ENCODE measurements at regions not wholly inside any gene's neighbourhood (a gene's known extent, or its start where the extent isn't known, plus 50 kb on each side); places are given as distances from the start of the nearest gene placed in this dataset.

DNA sequence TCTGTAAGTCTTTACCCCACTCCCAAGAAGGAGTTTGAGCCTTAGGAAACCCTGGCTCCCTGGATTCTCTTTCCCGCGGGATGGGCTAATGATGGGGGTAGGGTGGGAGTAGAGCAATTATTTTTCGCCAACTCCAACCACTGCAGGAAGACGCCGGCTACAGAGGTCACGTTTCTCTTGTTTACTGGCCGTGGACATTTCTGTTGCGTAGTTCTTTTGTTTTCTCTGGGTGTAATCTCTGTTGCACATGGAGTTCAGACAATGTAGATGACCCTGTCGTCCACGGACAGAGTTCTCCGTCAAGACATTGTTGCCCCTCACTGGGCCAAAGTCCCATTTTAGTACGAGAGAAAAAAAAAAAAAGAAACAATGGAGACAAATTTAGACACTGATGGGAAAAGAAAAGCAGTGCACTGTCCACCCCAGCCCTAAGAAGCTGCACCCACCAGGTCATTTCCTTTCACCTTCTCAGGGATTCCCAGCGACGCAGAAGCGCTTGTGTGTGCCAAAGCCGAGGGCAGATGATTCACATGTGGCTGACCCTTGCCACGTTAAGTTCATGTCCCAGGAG, 133.9 kb upstream of the ARGLU1 start:
- H3K9me3 Mint-ChIP-seq, result peaks cover 10% of the 10 kb centered on the region
- intact Hi-C loops (cut with micrococcal nuclease), result no loop called here
- no peak overlapping the region for H3K27ac Mint-ChIP-seq
- no peaks in the 10 kb centered on the region for H3K36me3 Mint-ChIP-seq (ENCODE audit: low read depth)
- H3K27me3 Mint-ChIP-seq, result no peaks in the 10 kb centered on the region
- no peaks in the 10 kb centered on the region for H3K4me1 Mint-ChIP-seq (ENCODE audit: low read depth)
- H3K4me3 Mint-ChIP-seq, result no peak overlapping the region

DNA sequence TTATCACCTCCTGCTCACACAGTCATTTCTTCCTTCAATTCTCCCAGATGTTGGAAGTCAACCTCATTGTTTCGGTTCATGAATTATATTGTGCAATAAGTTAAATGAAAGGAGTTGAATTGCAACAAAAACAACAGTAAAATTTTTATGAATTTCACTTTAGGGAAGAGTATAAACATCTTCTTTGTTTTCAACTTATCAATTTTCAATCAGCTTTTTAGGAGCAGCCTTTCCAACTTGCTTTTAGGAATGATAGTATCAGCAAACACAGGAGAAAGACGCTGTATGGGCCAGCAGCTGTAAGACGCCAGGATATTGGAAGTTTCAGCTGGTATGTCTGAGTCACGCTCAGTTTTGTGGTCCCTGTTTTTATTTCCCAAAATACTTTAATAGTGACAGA, 132.5 kb upstream of the ARGLU1 start:
- Mint-ChIP-seq H3K27ac (no peak overlapping the region), H3K36me3 (ENCODE audit: low read depth) (no peaks in the 10 kb centered on the region), H3K9me3 (peaks cover 10% of the 10 kb centered on the region), H3K4me1 (ENCODE audit: low read depth) (no peaks in the 10 kb centered on the region), H3K4me3 (no peak overlapping the region), H3K27me3 (no peaks in the 10 kb centered on the region)
- intact Hi-C loops (cut with micrococcal nuclease), result no loop called here

DNA sequence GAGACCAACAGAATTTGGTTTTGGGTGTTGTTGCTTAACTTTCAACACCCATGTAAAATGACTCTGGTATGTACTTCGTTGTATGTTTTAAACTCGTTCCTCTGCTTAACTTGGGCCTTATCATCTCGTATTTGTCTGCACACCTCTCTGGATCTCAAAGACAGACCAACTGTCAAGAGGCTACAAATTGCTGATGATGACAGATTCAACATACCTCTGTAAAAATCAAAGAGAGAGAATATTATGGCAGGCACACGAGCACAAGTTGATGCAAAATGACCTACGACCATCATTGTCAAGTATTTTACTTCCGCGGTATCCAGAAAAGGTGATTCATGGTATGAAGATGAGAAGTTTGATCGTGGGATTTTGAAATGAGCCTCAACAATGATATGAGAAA, 132.1 kb upstream of the ARGLU1 start:
- Mint-ChIP-seq H3K36me3 (ENCODE audit: low read depth) (no peaks in the 10 kb centered on the region), H3K9me3 (peaks cover 10% of the 10 kb centered on the region), H3K27me3 (no peaks in the 10 kb centered on the region), H3K4me1 (ENCODE audit: low read depth) (no peaks in the 10 kb centered on the region), H3K4me3 (no peak overlapping the region), H3K27ac (no peak overlapping the region)
- intact Hi-C loops (cut with micrococcal nuclease), result no loop called here

DNA sequence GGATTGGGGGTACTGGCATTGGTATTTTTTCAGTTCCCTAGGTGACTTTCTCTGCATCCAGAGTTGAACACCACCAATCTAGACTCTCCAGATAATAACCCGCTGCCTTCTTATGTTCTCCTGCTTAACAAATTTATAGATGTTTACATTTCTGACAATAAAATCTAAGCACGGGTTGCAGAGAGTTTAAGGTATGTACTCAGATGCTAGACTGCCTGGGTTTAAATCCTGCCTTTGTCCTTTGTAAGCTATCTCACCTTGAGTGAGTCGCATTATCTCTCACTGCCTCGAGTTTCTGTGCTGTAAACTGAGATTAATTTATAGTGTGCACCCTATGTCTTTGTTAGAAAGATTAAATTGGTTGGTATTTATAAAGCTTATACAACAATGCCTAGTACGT, 131.4 kb upstream of the ARGLU1 start:
- H3K9me3 Mint-ChIP-seq, result peaks cover 10% of the 10 kb centered on the region
- intact Hi-C loops (cut with micrococcal nuclease), result no loop called here
- H3K4me1 Mint-ChIP-seq (ENCODE audit: low read depth), result no peaks in the 10 kb centered on the region

DNA sequence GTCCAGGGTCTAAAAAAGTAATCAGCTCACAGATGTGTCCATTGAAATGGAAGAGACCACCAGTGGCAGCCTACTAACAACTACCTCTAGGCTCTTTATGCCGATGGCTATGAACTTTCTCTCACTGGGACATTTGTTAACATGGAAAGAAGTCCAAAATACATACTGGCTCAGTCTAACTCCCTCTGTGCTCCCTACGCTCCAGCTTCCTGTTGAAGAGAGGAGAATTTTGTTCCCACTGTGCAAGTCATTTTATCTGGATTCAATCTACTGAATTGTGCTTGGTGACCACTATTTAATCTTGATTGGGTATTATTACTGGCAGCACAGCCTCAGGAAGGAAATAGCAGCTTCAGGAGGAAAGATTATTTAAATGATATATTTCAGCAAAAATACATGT, 128.8 kb upstream of the ARGLU1 start:
- Mint-ChIP-seq H3K27ac (no peak overlapping the region), H3K27me3 (no peaks in the 10 kb centered on the region), H3K4me3 (no peak overlapping the region), H3K4me1 (ENCODE audit: low read depth) (no peaks in the 10 kb centered on the region), H3K36me3 (ENCODE audit: low read depth) (no peaks in the 10 kb centered on the region), H3K9me3 (no peaks in the 10 kb centered on the region)
- intact Hi-C loops (cut with micrococcal nuclease), result no loop called here

More for the DNA sequence above, 131.4 kb upstream of the ARGLU1 start:
- no peak overlapping the region for H3K4me3 Mint-ChIP-seq
- no peak overlapping the region for H3K27ac Mint-ChIP-seq
- no peaks in the 10 kb centered on the region for H3K36me3 Mint-ChIP-seq (ENCODE audit: low read depth)
- no peaks in the 10 kb centered on the region for H3K27me3 Mint-ChIP-seq

DNA sequence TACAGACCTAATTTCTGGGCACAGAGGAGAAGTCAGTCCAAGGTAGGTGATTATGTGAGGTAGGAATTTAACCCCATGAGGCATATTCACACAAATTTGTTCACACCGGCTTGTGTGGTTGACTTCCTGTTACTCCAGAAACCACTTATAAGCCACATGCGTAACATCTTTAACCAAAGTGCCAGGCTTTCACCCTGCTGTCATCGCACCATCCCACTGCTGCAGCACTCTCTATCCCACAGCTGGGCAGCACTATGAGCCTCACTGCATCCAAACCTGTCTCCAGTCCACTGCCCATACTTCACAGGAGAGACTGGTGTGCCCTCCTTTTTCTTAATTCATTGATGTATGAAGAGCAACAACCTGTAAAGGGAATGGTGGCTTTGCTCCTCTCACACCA, 128.2 kb upstream of the ARGLU1 start:
- Mint-ChIP-seq H3K27ac (no peak overlapping the region), H3K36me3 (ENCODE audit: low read depth) (no peaks in the 10 kb centered on the region), H3K4me3 (no peak overlapping the region), H3K9me3 (no peaks in the 10 kb centered on the region), H3K27me3 (no peaks in the 10 kb centered on the region), H3K4me1 (ENCODE audit: low read depth) (no peaks in the 10 kb centered on the region)
- intact Hi-C loops (cut with micrococcal nuclease), result no loop called here

DNA sequence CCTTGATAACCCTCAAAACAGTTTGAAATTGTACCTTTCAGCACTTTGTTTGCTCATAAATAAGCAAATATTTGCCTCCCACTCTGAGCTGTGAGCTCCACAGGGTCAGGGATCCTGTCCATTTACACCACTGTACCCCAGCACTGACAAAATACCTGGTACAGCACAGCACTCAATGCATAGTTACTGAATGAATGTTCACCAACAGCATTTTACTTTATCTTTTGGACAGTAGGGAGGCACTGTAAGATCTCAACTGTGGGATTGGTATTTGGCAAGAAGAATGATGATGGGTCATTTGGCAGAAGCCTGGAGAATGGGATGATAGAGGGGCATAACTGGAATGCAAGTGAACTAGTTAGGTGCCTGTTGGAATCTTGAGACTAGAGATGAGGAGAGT, 127.2 kb upstream of the ARGLU1 start:
- no peak overlapping the region for H3K27ac Mint-ChIP-seq
- intact Hi-C loops (cut with micrococcal nuclease), result no loop called here

DNA sequence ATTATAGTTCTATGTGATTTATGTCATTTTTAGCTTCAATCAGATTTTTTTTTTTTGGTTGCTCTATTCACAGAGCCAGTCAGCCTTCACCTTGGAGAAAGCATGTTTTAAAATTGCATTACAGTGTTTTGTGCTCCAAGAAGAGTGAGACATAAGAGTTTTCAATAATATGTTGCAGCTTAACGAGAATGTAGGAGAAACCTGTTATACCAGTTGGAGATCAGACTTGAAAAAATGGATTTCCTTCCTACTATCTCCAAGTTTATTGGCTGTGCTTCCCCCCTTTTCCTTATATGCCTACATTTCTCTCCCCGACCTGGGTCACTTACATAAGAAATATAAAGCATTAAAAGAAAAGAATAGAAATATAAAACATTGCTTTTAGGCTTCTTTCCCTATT, 123.9 kb upstream of the ARGLU1 start:
- no peaks in the 10 kb centered on the region for H3K4me1 Mint-ChIP-seq (ENCODE audit: low read depth)
- no peaks in the 10 kb centered on the region for H3K36me3 Mint-ChIP-seq (ENCODE audit: low read depth)
- H3K4me3 Mint-ChIP-seq, result no peak overlapping the region
- H3K27ac Mint-ChIP-seq, result no peak overlapping the region
- H3K27me3 Mint-ChIP-seq, result no peaks in the 10 kb centered on the region
- H3K9me3 Mint-ChIP-seq, result no peaks in the 10 kb centered on the region
- intact Hi-C loops (cut with micrococcal nuclease), result no loop called here

More for the DNA sequence above, 127.2 kb upstream of the ARGLU1 start:
- H3K27me3 Mint-ChIP-seq, result no peaks in the 10 kb centered on the region
- no peaks in the 10 kb centered on the region for H3K36me3 Mint-ChIP-seq (ENCODE audit: low read depth)
- no peaks in the 10 kb centered on the region for H3K9me3 Mint-ChIP-seq
- no peaks in the 10 kb centered on the region for H3K4me1 Mint-ChIP-seq (ENCODE audit: low read depth)
- no peak overlapping the region for H3K4me3 Mint-ChIP-seq

DNA sequence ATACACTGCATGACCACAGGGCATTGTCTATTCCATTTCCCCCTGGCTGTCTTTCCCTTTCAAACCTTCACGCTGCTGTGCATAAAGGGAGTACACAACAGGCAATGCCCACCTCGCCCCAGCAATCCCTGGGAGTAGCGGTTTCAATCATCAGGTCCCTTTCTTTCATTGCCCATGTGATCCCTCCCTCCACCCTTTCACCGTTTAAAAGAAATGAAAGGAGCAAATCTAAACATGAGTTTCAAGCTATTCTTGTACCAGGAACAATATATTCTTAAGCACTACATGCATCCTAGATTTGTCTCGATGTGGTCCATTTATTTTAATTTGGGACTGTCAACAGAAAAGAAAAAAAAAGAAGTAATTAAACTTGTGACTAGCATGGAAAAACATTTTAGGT, 123.4 kb upstream of the ARGLU1 start:
- intact Hi-C loops (cut with micrococcal nuclease), result no loop called here

DNA sequence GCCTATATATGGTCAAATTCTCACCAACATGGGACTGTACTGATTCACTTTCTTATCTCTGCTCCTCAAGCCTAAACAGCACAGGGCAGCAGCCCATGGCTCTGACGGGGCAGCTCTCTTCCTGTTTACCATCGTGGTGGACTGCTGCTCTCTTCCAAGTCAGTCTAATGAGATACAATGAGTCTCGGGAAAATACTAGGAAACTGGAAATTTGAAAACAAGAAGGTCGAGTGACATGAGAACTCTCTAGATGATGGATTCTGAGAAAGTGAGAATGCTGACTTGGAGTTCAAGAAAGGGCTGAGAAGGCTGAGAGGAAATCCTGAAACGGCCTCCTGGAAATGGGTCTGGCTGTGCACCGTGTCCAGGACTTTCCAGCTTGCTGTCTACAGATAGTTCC, 122.8 kb upstream of the ARGLU1 start:
- intact Hi-C loops (cut with micrococcal nuclease), result no loop called here
- Mint-ChIP-seq H3K9me3 (no peaks in the 10 kb centered on the region), H3K4me1 (ENCODE audit: low read depth) (no peaks in the 10 kb centered on the region), H3K4me3 (no peak overlapping the region), H3K36me3 (ENCODE audit: low read depth) (no peaks in the 10 kb centered on the region), H3K27me3 (no peaks in the 10 kb centered on the region), H3K27ac (no peak overlapping the region)

More for the DNA sequence above, 123.4 kb upstream of the ARGLU1 start:
- H3K27me3 Mint-ChIP-seq, result no peaks in the 10 kb centered on the region
- no peak overlapping the region for H3K27ac Mint-ChIP-seq
- no peaks in the 10 kb centered on the region for H3K9me3 Mint-ChIP-seq
- H3K4me1 Mint-ChIP-seq (ENCODE audit: low read depth), result no peaks in the 10 kb centered on the region
- no peak overlapping the region for H3K4me3 Mint-ChIP-seq
- no peaks in the 10 kb centered on the region for H3K36me3 Mint-ChIP-seq (ENCODE audit: low read depth)

DNA sequence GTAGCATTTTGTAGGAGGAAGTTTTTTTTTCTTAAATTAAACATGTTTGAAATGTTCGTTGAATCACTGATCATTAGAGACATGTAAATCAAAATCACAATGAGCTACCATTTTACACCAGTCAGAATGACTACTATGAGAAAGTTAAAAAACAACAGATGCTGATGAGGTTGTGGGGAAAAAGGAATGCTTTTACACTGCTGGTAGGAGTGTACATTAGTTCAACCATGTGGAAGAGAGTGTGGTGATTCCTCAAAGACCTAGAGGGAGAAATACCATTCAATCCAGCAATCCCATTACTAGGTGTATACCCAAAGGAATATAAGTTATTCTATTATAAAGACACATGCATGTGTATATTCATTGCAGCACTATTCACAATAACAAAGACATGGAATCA, 122.0 kb upstream of the ARGLU1 start:
- no peak overlapping the region for H3K4me3 Mint-ChIP-seq
- H3K27me3 Mint-ChIP-seq, result no peaks in the 10 kb centered on the region
- no peaks in the 10 kb centered on the region for H3K36me3 Mint-ChIP-seq (ENCODE audit: low read depth)
- intact Hi-C loops (cut with micrococcal nuclease), result no loop called here
- H3K4me1 Mint-ChIP-seq (ENCODE audit: low read depth), result no peaks in the 10 kb centered on the region
- no peaks in the 10 kb centered on the region for H3K9me3 Mint-ChIP-seq
- no peak overlapping the region for H3K27ac Mint-ChIP-seq

DNA sequence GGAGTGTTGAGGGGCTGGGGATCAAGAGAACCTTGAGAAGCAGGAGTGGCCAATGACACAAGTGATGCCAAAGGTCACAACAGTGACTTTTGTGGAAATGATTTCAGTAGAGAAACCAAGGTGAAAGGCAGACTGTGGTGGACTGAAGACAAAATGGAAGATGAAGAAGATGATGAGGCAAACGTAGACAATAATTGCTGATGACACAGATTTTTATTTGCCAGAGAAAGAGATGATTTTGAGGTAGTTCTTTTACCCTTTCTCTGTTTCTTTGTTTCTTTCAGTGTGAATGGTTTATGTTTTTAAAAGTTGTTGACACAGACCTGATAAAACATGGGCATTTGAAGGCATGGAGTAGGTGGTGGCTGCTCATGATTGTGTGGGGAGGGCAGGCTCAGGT, 121.0 kb upstream of the ARGLU1 start:
- no peak overlapping the region for H3K4me3 Mint-ChIP-seq
- H3K36me3 Mint-ChIP-seq (ENCODE audit: low read depth), result no peaks in the 10 kb centered on the region
- H3K27me3 Mint-ChIP-seq, result no peaks in the 10 kb centered on the region
- no peaks in the 10 kb centered on the region for H3K9me3 Mint-ChIP-seq
- intact Hi-C loops (cut with micrococcal nuclease), result no loop called here
- no peak overlapping the region for H3K27ac Mint-ChIP-seq
- H3K4me1 Mint-ChIP-seq (ENCODE audit: low read depth), result no peaks in the 10 kb centered on the region

DNA sequence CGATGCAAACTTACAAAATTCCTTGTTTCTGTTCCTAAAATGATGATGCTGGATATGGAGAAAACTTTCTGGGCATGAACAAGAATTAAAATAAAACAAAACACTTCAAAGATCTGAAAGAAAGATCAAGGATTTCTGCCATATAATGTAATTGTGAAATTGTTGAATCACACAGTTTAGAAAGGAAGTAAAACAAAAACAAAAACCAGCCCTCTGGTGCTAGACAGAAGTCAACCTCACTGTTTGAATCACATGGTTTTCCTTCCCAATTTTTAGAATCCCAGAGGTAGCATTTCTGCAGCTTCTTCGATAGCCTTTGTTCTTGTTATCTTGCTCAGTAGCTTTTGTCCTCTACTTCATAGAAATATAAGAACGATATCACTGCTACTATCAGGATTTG, 118.2 kb upstream of the ARGLU1 start:
- Mint-ChIP-seq H3K4me3 (no peak overlapping the region), H3K4me1 (ENCODE audit: low read depth) (peaks cover 9% of the 10 kb centered on the region), H3K9me3 (no peaks in the 10 kb centered on the region), H3K27ac (no peak overlapping the region), H3K27me3 (no peaks in the 10 kb centered on the region), H3K36me3 (ENCODE audit: low read depth) (no peaks in the 10 kb centered on the region)
- intact Hi-C loops (cut with micrococcal nuclease), result no loop called here

DNA sequence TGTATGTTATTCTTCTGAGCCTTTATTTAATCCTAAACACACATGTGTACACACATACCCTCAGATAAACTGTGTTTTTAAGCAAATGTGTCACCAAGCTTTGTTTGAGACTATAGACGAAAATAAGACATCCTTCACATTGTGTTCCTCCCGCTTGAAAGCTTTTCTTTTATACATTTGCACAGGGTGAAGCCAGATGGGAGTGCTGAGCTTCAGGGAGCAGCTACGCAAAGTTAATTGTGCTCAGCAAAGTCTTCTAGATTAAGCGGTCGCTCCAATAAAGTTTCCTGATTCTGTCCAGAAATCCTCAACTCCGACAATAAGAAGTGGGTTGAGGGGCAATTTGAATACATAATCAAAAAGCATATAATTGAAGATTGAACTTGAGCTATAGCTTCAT, 117.2 kb upstream of the ARGLU1 start:
- intact Hi-C loops (cut with micrococcal nuclease), result no loop called here
- Mint-ChIP-seq H3K36me3 (ENCODE audit: low read depth) (no peaks in the 10 kb centered on the region), H3K27ac (no peak overlapping the region), H3K4me3 (no peak overlapping the region), H3K4me1 (ENCODE audit: low read depth) (peaks cover 9% of the 10 kb centered on the region), H3K9me3 (no peaks in the 10 kb centered on the region), H3K27me3 (no peaks in the 10 kb centered on the region)

DNA sequence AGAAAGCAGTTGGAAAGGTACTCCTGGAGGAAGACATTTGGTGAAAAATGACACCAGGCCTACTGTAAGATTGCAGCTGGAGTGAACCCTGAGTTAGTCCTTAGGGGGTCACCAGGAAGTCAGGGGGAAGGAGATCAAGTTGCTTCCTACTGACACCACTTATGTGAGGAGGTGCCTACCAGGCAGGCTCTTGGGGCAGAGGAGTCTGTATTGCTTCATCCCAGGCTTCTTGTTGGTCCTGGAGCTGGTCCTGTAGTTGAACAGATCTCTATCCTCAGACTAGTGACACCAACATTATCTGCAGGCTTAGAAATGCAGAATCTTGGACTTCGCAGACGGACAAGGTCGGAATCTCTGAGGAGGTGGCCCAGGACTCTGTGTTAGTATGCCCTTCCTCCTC, 116.0 kb upstream of the ARGLU1 start:
- no peak overlapping the region for H3K27ac Mint-ChIP-seq
- H3K9me3 Mint-ChIP-seq, result no peaks in the 10 kb centered on the region
- no peaks in the 10 kb centered on the region for H3K27me3 Mint-ChIP-seq
- intact Hi-C loops (cut with micrococcal nuclease), result no loop called here
- no peaks in the 10 kb centered on the region for H3K36me3 Mint-ChIP-seq (ENCODE audit: low read depth)
- H3K4me1 Mint-ChIP-seq (ENCODE audit: low read depth), result peaks cover 9% of the 10 kb centered on the region
- H3K4me3 Mint-ChIP-seq, result no peak overlapping the region

Data from dendritic cell treated with granulocyte-macrophage colony-stimulating factor and Interleukin-4, amounts not matched to agents 40 ng/mL and 50 ng/mL, for 4 days (primary cell).